ENCODE measurements at regions not wholly inside any gene's neighbourhood (a gene's known extent, or its start where the extent isn't known, plus 50 kb on each side); places are given as distances from the start of the nearest gene placed in this dataset.

- TF ChIP-seq CTCF (conservative IDR thresholded peaks at IDR 0.05; ENCODE audit: low read length) = no peak
- no peak for DNase-seq (ENCODE audit: low read depth)
- no peak overlapping the region for H3K4me3 ChIP-seq (ENCODE audit: low read length)
Measured at GRCh38 chr13:22399801-22400420, 729.0 kb downstream of the FGF9 start.

GRCh38 chr13:22402682-22403081, 731.8 kb downstream of the FGF9 start:
- DNase-seq (ENCODE audit: low read depth) = no peak
- TF ChIP-seq CTCF (conservative IDR thresholded peaks at IDR 0.05; ENCODE audit: low read length) = no peak
- H3K4me3 ChIP-seq (ENCODE audit: low read length) = no peak overlapping the region

DNA sequence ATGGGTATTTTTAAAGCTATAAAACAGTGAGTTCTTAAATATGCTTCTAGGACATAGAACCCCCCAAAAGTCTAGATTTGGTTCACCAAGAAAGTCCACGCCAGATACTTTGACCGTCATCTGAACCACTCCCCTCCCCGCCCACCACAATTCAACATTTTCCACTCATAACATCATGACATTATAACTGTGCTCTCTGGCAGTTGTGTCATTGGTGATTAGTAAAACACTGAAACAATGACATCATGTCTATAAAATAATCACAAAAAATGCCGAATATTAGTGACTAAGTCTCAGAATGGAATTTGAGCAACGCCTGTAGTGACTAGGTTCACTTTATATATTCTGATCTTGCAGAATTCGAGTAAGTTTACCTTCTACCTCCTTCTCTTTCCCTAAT, 732.3 kb downstream of the FGF9 start:
- no peak for TF ChIP-seq CTCF (conservative IDR thresholded peaks at IDR 0.05; ENCODE audit: low read length)
- DNase-seq (ENCODE audit: low read depth) = no peak

DNA sequence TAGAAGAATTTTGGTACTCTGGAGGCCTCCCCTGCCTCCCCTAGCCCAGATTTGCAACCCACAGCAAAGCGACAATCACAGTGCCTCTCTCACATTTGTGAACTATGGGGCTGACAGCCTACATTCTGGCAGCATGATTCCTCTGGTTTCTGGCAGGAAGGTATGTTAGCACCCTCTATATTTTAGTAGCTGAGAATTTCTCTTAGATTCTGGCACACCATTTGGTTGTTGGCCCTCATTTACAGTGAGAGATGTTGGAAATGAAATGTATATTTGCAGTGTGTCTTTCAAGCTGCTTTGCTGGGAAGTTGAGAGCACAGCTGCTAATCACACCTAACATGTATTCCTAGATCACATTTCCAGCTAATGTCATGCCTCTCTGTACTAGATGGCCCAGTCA, 735.0 kb downstream of the FGF9 start:
- DNase-seq (ENCODE audit: low read depth) = no peak
- TF ChIP-seq CTCF (conservative IDR thresholded peaks at IDR 0.05; ENCODE audit: low read length) = no peak
- H3K4me3 ChIP-seq (ENCODE audit: low read length) = no peak overlapping the region

More for the DNA sequence above, 732.3 kb downstream of the FGF9 start:
- no peak overlapping the region for H3K4me3 ChIP-seq (ENCODE audit: low read length)

- H3K4me3 ChIP-seq (ENCODE audit: low read length) = no peak overlapping the region
- DNase-seq (ENCODE audit: low read depth) = no peak
- no peak for TF ChIP-seq CTCF (conservative IDR thresholded peaks at IDR 0.05; ENCODE audit: low read length)
Measured at GRCh38 chr13:22412452-22412851, 741.6 kb downstream of the FGF9 start.

- no peak overlapping the region for H3K4me3 ChIP-seq (ENCODE audit: low read length)
- DNase-seq (ENCODE audit: low read depth) = no peak
Measured at GRCh38 chr13:22422023-22422422, 751.1 kb downstream of the FGF9 start.

More at GRCh38 chr13:22422023-22422422, 751.1 kb downstream of the FGF9 start:
- TF ChIP-seq CTCF (conservative IDR thresholded peaks at IDR 0.05; ENCODE audit: low read length) = no peak

Data from AG10803 (cell line).